Activated CD4-positive, alpha-beta memory T cell treated with anti-CD3 and anti-CD28 coated beads for 36 hours (primary cell): ENCODE measurements at regions not wholly inside any gene's neighbourhood (a gene's known extent, or its start where the extent isn't known, plus 50 kb on each side); places are given as distances from the start of the nearest gene placed in this dataset.

Experiments
- CTCF ChIA-PET: fragments of 350-600 bp; sonication (Branson Sonifier 250); formaldehyde crosslinking; loops from one replicate; lab custom pipeline; 2021; ENCODE audit warnings: antibody characterized with exemption, inconsistent platforms; lab: Charles Lee
- POLR2A ChIA-PET: fragments of 350-600 bp; sonication (Branson Sonifier 250); formaldehyde crosslinking; loops from one replicate; lab custom pipeline; 2021; ENCODE audit warnings: antibody characterized with exemption; lab: Charles Lee
- DNase-seq: peaks from one replicate; pipeline ENCODE4 v3.0.0-alpha.2; 2020
- H3K27ac Mint-ChIP-seq: one replicate; pipeline ENCODE4 v1.8.0; 2021; ENCODE audit warnings: mixed read lengths
- H3K27me3 Mint-ChIP-seq: one replicate; pipeline ENCODE4 v1.8.0; 2021; ENCODE audit warnings: mixed read lengths
- H3K36me3 Mint-ChIP-seq: one replicate; pipeline ENCODE4 v1.8.0; 2021; ENCODE audit warnings: mixed read lengths
- H3K4me1 Mint-ChIP-seq: one replicate; pipeline ENCODE4 v1.8.0; 2021; ENCODE audit warnings: low read depth, mixed read lengths
- H3K4me3 Mint-ChIP-seq: one replicate; pipeline ENCODE4 v1.8.0; 2021; ENCODE audit warnings: mild to moderate bottlenecking, mixed read lengths
- H3K9me3 Mint-ChIP-seq: one replicate; pipeline ENCODE4 v1.8.0; 2021; ENCODE audit warnings: mixed read lengths
- intact Hi-C: fragments of 100-400 bp; cut with micrococcal nuclease; formaldehyde crosslinking; loops from one replicate; pipeline ENCODE4 v1.15.1; 2023

DNA sequence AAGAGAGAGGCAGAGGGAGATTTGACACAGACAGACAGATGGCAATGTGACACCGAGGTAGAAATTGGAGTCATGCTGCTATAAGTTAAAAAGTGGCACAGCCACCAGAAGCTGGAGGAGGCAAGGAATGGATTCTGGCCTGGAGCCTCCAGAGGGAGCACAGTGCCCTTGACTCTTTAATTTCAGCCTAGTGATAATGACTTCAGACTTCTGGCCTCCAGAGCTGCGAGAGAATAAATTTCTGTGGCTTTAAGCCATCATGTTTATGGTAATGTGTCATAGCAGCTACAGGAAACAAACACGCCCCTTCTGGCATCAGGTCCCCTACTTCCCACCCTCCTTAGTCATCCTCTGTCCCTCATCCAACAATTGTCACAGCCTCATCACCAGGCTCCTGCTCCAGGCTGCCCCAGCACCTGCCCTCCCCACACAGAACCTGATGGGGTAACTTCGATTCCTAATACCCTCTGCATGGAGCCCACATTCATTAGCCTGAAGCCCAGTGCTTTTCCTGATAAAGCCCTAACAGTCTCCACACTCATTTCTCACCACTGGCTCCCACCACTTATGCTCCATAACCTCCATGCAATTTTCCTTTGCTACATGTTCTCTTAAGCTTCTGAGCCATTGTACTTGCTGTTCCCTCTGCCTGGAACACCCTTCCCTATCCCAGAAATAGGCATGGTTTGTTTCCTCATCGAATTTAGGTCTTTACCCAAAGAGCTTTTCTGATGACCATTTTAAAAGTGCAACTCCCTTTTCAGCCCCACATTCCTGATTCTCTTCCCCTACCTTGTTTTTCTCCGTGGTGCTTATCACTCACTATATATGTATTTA lies 69.7 kb upstream of the TOX2 start:
- CTCF ChIA-PET, result interaction anchor here (8.9 kb wide), 1 partner anchor 95 kb away, joined by 65 read pairs; no protein-coding TSS in a partner anchor
- Mint-ChIP-seq H3K9me3 (no peaks in the 10 kb centered on the region), H3K36me3 (no peaks in the 10 kb centered on the region), H3K27ac (no peak overlapping the region), H3K27me3 (peaks cover 11% of the 10 kb centered on the region), H3K4me3 (no peak overlapping the region), H3K4me1 (peaks cover 25% of the 10 kb centered on the region)
- POLR2A ChIA-PET, result interaction anchor here (1.1 kb wide), 1 partner anchor 93 kb away, joined by 3 read pairs; no protein-coding TSS in a partner anchor
- intact Hi-C loops, result loop anchor here (2.0 to 5.0 kb wide), 3 partner anchors 67 to 236 kb away; partner anchors contain the start of gene TOX2
- no peak for DNase-seq

DNA sequence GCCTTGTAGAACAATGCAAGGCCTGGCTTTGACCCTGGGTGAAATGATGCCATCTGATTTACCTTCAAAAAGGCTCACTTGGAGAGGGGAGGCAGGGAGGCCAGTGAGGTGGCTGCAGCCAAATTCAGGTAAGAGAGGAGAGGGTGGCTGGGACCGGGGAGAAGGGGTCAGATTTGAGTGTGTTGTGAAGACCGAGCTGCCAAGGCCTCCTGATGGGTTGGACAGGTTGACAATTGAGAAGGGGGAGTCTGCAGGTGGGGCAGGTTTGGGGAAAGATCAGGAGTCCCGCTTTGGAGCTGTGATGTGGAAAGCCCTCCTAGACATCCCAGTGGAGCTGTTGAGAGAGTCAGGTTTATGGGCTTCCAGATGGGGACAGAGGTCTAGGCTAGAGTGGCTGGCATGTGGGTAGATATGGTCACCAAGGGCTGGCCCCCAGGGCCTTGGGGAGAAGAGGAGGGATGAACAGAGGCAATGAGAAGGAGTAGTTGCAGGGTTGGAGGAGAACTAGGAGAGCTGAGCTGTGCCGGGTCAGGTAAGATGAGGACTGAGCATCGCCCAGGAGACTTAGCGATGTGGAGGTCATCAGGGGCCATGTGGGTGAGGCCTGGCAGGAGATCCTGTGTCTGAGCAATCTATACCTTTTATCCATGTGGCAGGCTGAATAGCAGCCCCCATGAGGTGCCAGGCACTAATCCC lies 70.5 kb upstream of the TOX2 start:
- CTCF ChIA-PET, result interaction anchor here (8.9 kb wide), 1 partner anchor 94 kb away, joined by 65 read pairs; no protein-coding TSS in a partner anchor
- no peaks in the 10 kb centered on the region for H3K36me3 Mint-ChIP-seq
- peak overlapping the region; percentile 1 for H3K27ac Mint-ChIP-seq
- POLR2A ChIA-PET, result interaction anchor here (1.1 kb wide), 1 partner anchor 93 kb away, joined by 3 read pairs; no protein-coding TSS in a partner anchor
- H3K4me1 Mint-ChIP-seq, result peaks cover 33% of the 10 kb centered on the region
- peaks cover 14% of the 10 kb centered on the region for H3K27me3 Mint-ChIP-seq
- DNase-seq, result no peak
- H3K9me3 Mint-ChIP-seq, result no peaks in the 10 kb centered on the region
- H3K4me3 Mint-ChIP-seq, result no peak overlapping the region
- intact Hi-C loops, result loop anchor here (2.0 to 5.0 kb wide), 2 partner anchors 183 to 237 kb away; no protein-coding TSS in a partner anchor

DNA sequence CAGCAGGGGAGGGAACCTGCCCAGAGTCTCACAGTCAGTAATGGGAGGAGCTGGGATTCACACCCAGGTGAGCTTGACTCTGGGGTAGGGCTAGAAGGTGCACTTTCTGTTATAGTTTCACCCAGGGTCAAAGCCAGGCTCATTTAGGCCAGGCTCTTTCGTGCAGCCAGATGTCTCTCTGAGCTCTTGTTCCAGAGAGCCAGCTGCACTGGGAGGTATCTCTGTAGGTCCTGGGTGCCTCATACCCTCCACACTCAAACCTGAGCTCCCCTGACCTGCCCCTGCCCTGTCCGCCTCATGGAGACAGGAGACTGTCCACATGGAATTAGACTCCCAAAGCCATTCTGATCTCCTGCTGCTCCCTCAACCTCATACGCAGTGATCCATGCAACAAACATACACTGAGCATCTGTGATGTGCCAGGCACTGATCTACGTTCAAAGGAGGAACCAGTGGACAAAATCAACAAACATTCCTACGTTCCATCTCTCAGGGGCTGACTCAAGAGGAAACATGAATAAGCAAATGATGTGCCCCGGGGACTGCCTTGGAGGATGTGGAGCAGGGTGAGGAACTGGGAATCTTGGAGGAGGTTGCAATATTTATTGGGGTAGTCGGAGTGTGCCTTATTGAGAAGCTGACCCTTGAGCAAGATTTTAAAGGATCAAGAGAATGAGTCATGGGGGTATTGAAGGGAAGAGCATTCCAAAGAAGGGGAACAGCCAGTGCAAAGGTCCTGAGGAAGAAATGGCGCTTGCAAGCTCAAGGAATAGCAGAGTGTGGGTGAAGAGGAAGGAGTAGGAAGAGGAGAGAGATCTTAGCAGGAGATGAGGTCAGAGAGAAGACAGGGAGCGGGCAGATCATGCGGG lies 71.3 kb upstream of the TOX2 start:
- Mint-ChIP-seq H3K36me3 (no peaks in the 10 kb centered on the region), H3K9me3 (no peaks in the 10 kb centered on the region), H3K4me1 (peaks cover 39% of the 10 kb centered on the region), H3K4me3 (no peak overlapping the region), H3K27me3 (peaks cover 14% of the 10 kb centered on the region), H3K27ac (no peak overlapping the region)
- no peak for DNase-seq
- intact Hi-C loops, result loop anchor here (5.0 kb wide), 1 partner anchor 184 kb away; no protein-coding TSS in a partner anchor
- POLR2A ChIA-PET, result interaction anchor here (0.5 kb wide), 1 partner anchor 98 kb away, joined by 4 read pairs; no protein-coding TSS in a partner anchor
- CTCF ChIA-PET, result interaction anchor here (8.9 kb wide), 1 partner anchor 93 kb away, joined by 65 read pairs; no protein-coding TSS in a partner anchor

DNA sequence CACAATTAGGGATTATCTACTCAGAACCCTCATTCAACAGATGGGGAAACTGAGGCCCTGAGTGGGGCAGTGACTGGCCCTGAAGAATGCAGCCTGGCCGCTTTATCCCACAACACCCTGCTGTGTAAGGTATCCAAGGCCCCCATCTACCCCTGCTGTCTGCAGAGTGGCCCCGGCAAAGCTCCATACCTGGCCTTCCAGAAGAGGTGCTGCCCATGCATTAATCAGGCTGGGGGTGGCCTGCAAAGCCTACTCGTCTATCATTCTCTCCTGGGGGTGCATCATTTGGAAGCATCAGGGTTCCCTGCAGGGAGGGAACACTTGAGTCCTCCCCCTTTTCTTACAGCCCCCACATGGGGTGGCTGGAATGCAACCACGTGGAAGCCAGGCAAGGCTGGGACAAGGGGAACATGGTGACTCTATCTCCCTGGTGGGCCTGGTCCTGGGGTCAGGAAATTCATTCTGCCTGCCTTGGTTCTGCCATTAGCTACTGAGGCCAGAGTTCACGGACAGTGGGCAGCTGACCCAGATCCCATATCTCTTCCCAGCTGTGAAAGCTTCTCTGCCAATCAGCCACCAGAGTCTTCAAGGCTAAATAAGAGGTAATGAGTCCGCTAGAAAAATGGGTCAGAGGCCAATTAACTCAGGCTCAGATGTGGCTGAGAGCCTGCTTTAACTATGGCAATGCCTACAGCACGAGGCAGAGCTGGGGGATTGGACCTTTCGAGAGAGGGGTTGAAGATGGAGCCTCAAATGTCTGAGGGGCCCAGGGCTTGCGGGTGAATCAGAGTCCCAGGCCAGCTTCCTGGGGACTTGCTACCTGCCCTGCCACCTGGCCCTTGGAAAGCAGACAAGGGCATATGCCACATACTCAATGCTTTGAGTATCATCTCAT lies 72.3 kb upstream of the TOX2 start:
- peaks cover 42% of the 10 kb centered on the region for H3K4me1 Mint-ChIP-seq
- ChIA-PET CTCF (interaction anchor here (0.7 to 8.9 kb wide), 2 partner anchors 92 to 241 kb away, joined by 3 to 65 read pairs; no protein-coding TSS in a partner anchor), POLR2A (no interaction called here)
- no peak for DNase-seq
- H3K36me3 Mint-ChIP-seq, result no peaks in the 10 kb centered on the region
- H3K27ac Mint-ChIP-seq, result no peak overlapping the region
- intact Hi-C loops, result loop anchor here (5.0 kb wide), 1 partner anchor 185 kb away; no protein-coding TSS in a partner anchor
- peaks cover 19% of the 10 kb centered on the region for H3K27me3 Mint-ChIP-seq
- H3K9me3 Mint-ChIP-seq, result no peaks in the 10 kb centered on the region
- H3K4me3 Mint-ChIP-seq, result no peak overlapping the region

- Mint-ChIP-seq H3K4me1 (peaks cover 31% of the 10 kb centered on the region), H3K27ac (no peak overlapping the region)
Observed at GRCh38 chr20:43840382-43841070, 74.1 kb upstream of the TOX2 start.

GRCh38 chr20:43839793-43840199 lies 74.9 kb upstream of the TOX2 start:
- intact Hi-C loops, result loop anchor here (1.0 to 5.0 kb wide), 3 partner anchors 16 to 188 kb away; no protein-coding TSS in a partner anchor
- peaks cover 20% of the 10 kb centered on the region for H3K27me3 Mint-ChIP-seq
- no peaks in the 10 kb centered on the region for H3K36me3 Mint-ChIP-seq
- no peak overlapping the region for H3K4me3 Mint-ChIP-seq
- H3K9me3 Mint-ChIP-seq, result no peaks in the 10 kb centered on the region
- POLR2A ChIA-PET, result interaction anchor here (1.2 kb wide), 1 partner anchor 89 kb away, joined by 10 read pairs; no protein-coding TSS in a partner anchor
- DNase-seq, result peak; percentile 40
- H3K4me1 Mint-ChIP-seq, result peaks cover 24% of the 10 kb centered on the region
- no peak overlapping the region for H3K27ac Mint-ChIP-seq
- CTCF ChIA-PET, result interaction anchor here (0.5 to 8.9 kb wide), 14 partner anchors 9 to 252 kb away, joined by 3 to 65 read pairs (median 3); no protein-coding TSS in a partner anchor

More at GRCh38 chr20:43840382-43841070, 74.1 kb upstream of the TOX2 start:
- CTCF ChIA-PET, result interaction anchor here (0.5 to 8.9 kb wide), 13 partner anchors 8 to 240 kb away, joined by 3 to 65 read pairs (median 3); no protein-coding TSS in a partner anchor
- peaks cover 20% of the 10 kb centered on the region for H3K27me3 Mint-ChIP-seq
- intact Hi-C loops, result loop anchor here (5.0 kb wide), 1 partner anchor 187 kb away; no protein-coding TSS in a partner anchor
- POLR2A ChIA-PET, result interaction anchor here (1.2 kb wide), 1 partner anchor 89 kb away, joined by 10 read pairs; no protein-coding TSS in a partner anchor
- H3K4me3 Mint-ChIP-seq, result no peak overlapping the region
- H3K36me3 Mint-ChIP-seq, result no peaks in the 10 kb centered on the region
- peak; percentile 64 for DNase-seq
- no peaks in the 10 kb centered on the region for H3K9me3 Mint-ChIP-seq

- H3K27ac Mint-ChIP-seq, result no peak overlapping the region
- ChIA-PET CTCF (interaction anchor here (8.9 kb wide), 1 partner anchor 89 kb away, joined by 65 read pairs; no protein-coding TSS in a partner anchor), POLR2A (no interaction called here)
- no peak overlapping the region for H3K4me3 Mint-ChIP-seq
- H3K36me3 Mint-ChIP-seq, result no peaks in the 10 kb centered on the region
- peak; percentile 30 for DNase-seq
- H3K9me3 Mint-ChIP-seq, result no peaks in the 10 kb centered on the region
- peaks cover 20% of the 10 kb centered on the region for H3K27me3 Mint-ChIP-seq
- H3K4me1 Mint-ChIP-seq, result peaks cover 24% of the 10 kb centered on the region
- intact Hi-C loops, result loop anchor here (1.0 kb wide), 2 partner anchors 15 to 87 kb away; no protein-coding TSS in a partner anchor
Observed at GRCh38 chr20:43838703-43839060, 76.0 kb upstream of the TOX2 start.

DNA sequence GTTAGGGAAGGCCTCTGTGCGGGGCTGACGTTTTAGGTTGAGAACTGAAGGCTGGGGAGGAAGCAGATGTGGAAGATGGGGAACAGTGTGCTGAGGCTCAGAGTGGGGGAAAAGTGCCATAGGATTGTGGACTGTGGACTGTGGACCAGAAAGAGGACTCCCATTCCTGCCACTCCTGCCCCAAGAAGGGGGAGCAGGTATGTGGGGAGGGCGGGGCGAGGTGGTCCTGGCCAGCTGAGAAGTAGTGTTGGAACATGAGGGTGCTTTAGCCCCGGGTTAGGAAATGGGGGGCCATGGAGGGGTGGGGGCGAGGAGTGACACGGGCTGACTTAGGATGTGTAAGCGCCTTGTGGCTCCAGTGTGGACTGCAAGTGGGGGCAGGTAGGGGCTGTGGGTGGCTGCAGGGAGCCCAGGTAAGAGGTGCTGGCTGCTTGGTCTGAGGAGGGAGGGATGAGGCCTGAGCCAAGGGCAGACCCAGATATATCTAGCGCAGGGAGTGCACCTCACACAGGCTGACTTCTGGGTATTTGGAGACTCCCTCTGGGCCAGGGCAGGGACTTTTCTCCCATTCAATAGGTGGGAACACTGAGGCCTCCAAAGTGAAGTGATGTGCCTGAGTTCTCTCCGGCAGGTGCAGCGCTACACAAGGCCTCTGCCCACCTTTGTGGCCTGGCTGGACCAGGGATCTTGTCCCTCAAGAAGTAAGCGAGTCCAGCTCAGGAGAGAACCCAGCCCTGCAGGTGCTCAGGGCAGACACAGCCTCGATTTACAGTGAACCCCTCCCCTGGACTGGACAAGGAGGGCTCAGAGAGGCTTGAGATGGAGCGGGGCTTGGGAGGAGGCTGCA lies 76.6 kb upstream of the TOX2 start:
- H3K27me3 Mint-ChIP-seq, result peaks cover 15% of the 10 kb centered on the region
- ChIA-PET CTCF (interaction anchor here (8.9 kb wide), 1 partner anchor 88 kb away, joined by 65 read pairs; no protein-coding TSS in a partner anchor), POLR2A (no interaction called here)
- no peaks in the 10 kb centered on the region for H3K36me3 Mint-ChIP-seq
- no peak overlapping the region for H3K4me3 Mint-ChIP-seq
- H3K27ac Mint-ChIP-seq, result no peak overlapping the region
- intact Hi-C loops, result no loop called here
- DNase-seq, result no peak
- H3K9me3 Mint-ChIP-seq, result no peaks in the 10 kb centered on the region
- H3K4me1 Mint-ChIP-seq, result peaks cover 24% of the 10 kb centered on the region

GRCh38 chr20:43836790-43837189 lies 77.9 kb upstream of the TOX2 start:
- H3K27ac Mint-ChIP-seq, result no peak overlapping the region

More at GRCh38 chr20:43836790-43837189, 77.9 kb upstream of the TOX2 start:
- intact Hi-C loops, result no loop called here
- CTCF ChIA-PET, result no interaction called here
- Mint-ChIP-seq H3K36me3 (no peaks in the 10 kb centered on the region), H3K4me1 (peaks cover 24% of the 10 kb centered on the region), H3K27me3 (peaks cover 20% of the 10 kb centered on the region), H3K9me3 (no peaks in the 10 kb centered on the region), H3K4me3 (no peak overlapping the region)
- POLR2A ChIA-PET, result no interaction called here
- DNase-seq, result no peak
